OCI-LY1 (cell line): ENCODE measurements at regions not wholly inside any gene's neighbourhood (a gene's known extent, or its start where the extent isn't known, plus 50 kb on each side); places are given as distances from the start of the nearest gene placed in this dataset.

ENCODE experiments used
- H2AFZ ChIP-seq: fragments of 200-600 bp; sonication (generic), shearing (Covaris generic); 2 replicates; pipeline ENCODE4 v1.6.0; 2014; ENCODE audit warnings: antibody characterized with exemption, mild to moderate bottlenecking, low read length
- H3F3A ChIP-seq: fragments of 200-600 bp; sonication (generic), shearing (Covaris generic); 2 replicates; pipeline ENCODE4 v1.6.0; 2014; ENCODE audit warnings: mild to moderate bottlenecking, antibody characterized with exemption, low read length, moderate library complexity; ENCODE audit not compliant: insufficient read depth
- H3K27ac ChIP-seq: fragments of 200-600 bp; sonication (generic); 2 replicates; pipeline ENCODE4 v1.5.1; 2014; ENCODE audit warnings: low read length, mixed run types, mild to moderate bottlenecking, low read depth; ENCODE audit not compliant: poor library complexity, severe bottlenecking
- H3K27me3 ChIP-seq: fragments of 200-600 bp; sonication (generic); 2 replicates; pipeline ENCODE4 v1.6.0; 2014; ENCODE audit warnings: antibody characterized with exemption, mild to moderate bottlenecking, low read length, moderate library complexity; ENCODE audit not compliant: insufficient read depth
- H3K36me3 ChIP-seq: fragments of 200-600 bp; sonication (generic); 2 replicates; pipeline ENCODE4 v1.6.1; 2014; ENCODE audit warnings: mild to moderate bottlenecking, antibody characterized with exemption, low read length, moderate library complexity, mixed read lengths; ENCODE audit not compliant: insufficient read depth
- H3K4me1 ChIP-seq: fragments of 200-600 bp; sonication (generic); 2 replicates; pipeline ENCODE4 v1.5.1; 2014; ENCODE audit warnings: mild to moderate bottlenecking, low read length, moderate library complexity; ENCODE audit not compliant: insufficient read depth, severe bottlenecking
- H3K4me2 ChIP-seq: fragments of 200-600 bp; sonication (generic), shearing (Covaris generic); 2 replicates; pipeline ENCODE4 v1.6.1; 2014; ENCODE audit warnings: low read length
- H3K4me3 ChIP-seq: fragments of 200-600 bp; sonication (generic); 2 replicates; pipeline ENCODE4 v1.5.1; 2014; ENCODE audit warnings: low read length, low read depth, mild to moderate bottlenecking, mixed read lengths; ENCODE audit not compliant: poor library complexity, severe bottlenecking
- H3K79me2 ChIP-seq: fragments of 200-600 bp; shearing (Covaris generic); 2 replicates; pipeline ENCODE4 v1.6.1; 2016; ENCODE audit warnings: mixed run types, low read length, mixed read lengths; ENCODE audit not compliant: insufficient read depth
- H3K9ac ChIP-seq: fragments of 200-600 bp; sonication (generic), shearing (Covaris generic); 2 replicates; pipeline ENCODE4 v1.6.1; 2014; ENCODE audit warnings: mild to moderate bottlenecking, low read length, mixed read lengths
- H3K9me2 ChIP-seq: fragments of 200-600 bp; sonication (generic), shearing (Covaris generic); 2 replicates; pipeline ENCODE4 v1.6.1; 2014; ENCODE audit warnings: low read depth, mild to moderate bottlenecking, low read length, mixed read lengths
- H3K9me3 ChIP-seq: fragments of 200-600 bp; shearing (Covaris generic); 2 replicates; pipeline ENCODE4 v1.6.1; 2014; ENCODE audit warnings: low read length, mixed read lengths
- H4K20me1 ChIP-seq: fragments of 200-600 bp; sonication (generic), shearing (Covaris generic); 2 replicates; pipeline ENCODE4 v1.6.0; 2016; ENCODE audit warnings: mild to moderate bottlenecking, low read length; ENCODE audit not compliant: insufficient read depth
- EZH2 ChIP-seq: fragments of 200-600 bp; sonication (generic), shearing (Covaris generic); IDR thresholded peaks from 2 replicates; pipeline ENCODE4 v1.8.0; 2017; ENCODE audit warnings: borderline replicate concordance, mixed run types, mild to moderate bottlenecking, antibody characterized with exemption, low read length, moderate library complexity, mixed read lengths
- TF ChIP-seq, protein P1 (sequence below): fragments of 200-600 bp; sonication (generic), shearing (Covaris generic); IDR thresholded peaks from 2 replicates; pipeline ENCODE4 v1.5.1; 2017; ENCODE audit warnings: mild to moderate bottlenecking, antibody characterized with exemption, low read length, moderate library complexity, mixed read lengths

DNA sequence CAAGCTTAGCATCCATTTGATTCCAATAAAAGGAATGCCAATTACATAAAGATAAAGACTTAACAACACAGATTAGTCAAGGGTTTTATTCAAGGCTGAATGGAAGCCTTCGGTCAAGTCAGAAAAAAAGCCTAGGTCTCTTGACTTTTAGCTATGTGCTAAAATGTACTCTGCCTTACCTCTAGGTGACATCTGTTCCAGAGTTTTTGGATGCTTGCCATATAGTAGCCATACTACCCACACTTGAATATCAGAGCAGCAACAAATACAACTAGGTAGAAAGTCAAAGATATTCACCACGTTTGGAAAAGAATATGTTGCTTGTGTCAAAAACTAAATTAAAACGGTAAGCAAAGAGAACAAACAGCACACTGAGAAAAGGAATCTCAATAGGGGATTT lies 484.7 kb downstream of the ELAVL2 start:
- Histone ChIP-seq H3K4me2 (no peak overlapping the region), H3K9ac (no peak overlapping the region), H4K20me1 (no peaks in the 10 kb centered on the region), H3K36me3 (no peaks in the 10 kb centered on the region), H3K9me2 (no peaks in the 10 kb centered on the region), H3K27me3 (no peaks in the 10 kb centered on the region), H3K79me2 (no peaks in the 10 kb centered on the region), H3F3A (no peaks in the 10 kb centered on the region), H3K27ac (no peak overlapping the region), H3K9me3 (no peaks in the 10 kb centered on the region), H3K4me3 (no peak overlapping the region), H3K4me1 (no peaks in the 10 kb centered on the region), H2AFZ (no peak overlapping the region)
- no peak for TF ChIP-seq EZH2
- TF ChIP-seq, protein P1, sequence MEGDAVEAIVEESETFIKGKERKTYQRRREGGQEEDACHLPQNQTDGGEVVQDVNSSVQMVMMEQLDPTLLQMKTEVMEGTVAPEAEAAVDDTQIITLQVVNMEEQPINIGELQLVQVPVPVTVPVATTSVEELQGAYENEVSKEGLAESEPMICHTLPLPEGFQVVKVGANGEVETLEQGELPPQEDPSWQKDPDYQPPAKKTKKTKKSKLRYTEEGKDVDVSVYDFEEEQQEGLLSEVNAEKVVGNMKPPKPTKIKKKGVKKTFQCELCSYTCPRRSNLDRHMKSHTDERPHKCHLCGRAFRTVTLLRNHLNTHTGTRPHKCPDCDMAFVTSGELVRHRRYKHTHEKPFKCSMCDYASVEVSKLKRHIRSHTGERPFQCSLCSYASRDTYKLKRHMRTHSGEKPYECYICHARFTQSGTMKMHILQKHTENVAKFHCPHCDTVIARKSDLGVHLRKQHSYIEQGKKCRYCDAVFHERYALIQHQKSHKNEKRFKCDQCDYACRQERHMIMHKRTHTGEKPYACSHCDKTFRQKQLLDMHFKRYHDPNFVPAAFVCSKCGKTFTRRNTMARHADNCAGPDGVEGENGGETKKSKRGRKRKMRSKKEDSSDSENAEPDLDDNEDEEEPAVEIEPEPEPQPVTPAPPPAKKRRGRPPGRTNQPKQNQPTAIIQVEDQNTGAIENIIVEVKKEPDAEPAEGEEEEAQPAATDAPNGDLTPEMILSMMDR = no peak

DNA sequence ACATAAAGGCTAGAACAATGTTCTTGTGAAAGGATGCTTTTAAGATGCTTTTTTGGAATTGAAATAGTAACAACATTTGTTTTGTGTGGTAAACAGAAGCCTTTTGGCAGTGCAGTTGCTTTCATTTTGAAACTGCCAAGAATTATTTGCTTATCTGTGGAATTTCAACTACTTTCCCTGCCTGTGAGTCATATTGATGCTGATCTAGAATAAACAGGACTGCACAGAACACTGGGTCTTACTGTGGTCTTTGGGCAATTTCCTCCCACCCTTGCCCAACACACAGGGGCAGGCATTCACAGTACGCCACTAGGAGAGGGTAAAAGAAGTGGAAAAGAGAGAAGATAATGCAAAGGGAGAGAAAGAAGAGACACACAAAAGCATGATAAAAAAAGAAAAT lies 483.7 kb downstream of the ELAVL2 start:
- H3K9me2 ChIP-seq = no peaks in the 10 kb centered on the region
- no peaks in the 10 kb centered on the region for H4K20me1 ChIP-seq
- H3K27ac ChIP-seq = no peak overlapping the region
- TF ChIP-seq, protein P1 = no peak
- TF ChIP-seq EZH2 = no peak
- H3K4me1 ChIP-seq = no peaks in the 10 kb centered on the region
- no peaks in the 10 kb centered on the region for H3F3A ChIP-seq
- H3K4me3 ChIP-seq = no peak overlapping the region
- H3K4me2 ChIP-seq = no peak overlapping the region
- no peaks in the 10 kb centered on the region for H3K27me3 ChIP-seq
- no peak overlapping the region for H2AFZ ChIP-seq
- H3K9ac ChIP-seq = no peak overlapping the region
- H3K36me3 ChIP-seq = no peaks in the 10 kb centered on the region
- H3K79me2 ChIP-seq = no peaks in the 10 kb centered on the region
- no peaks in the 10 kb centered on the region for H3K9me3 ChIP-seq

DNA sequence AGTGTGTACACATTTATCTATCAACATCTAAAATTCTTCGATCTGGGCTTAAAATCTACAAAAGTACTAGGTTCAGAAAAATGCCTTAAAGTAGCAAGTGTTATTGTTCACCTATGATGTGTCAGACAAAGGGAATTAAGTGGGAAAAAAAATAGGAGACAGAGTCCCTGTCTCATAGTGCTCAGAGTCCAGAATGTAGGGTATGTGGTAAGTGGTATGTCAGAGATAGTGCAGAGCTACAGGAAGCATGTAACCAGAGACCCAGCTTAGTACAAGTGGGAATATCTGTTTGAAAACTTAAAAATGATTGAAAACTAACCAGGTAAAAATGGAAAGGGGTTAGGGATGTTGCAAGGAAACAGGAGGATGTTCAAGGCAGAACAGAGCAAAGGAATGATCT lies 482.8 kb downstream of the ELAVL2 start:
- H3K9me3 ChIP-seq = no peaks in the 10 kb centered on the region
- no peaks in the 10 kb centered on the region for H4K20me1 ChIP-seq
- no peaks in the 10 kb centered on the region for H3K4me1 ChIP-seq
- H3K9me2 ChIP-seq = no peaks in the 10 kb centered on the region
- no peaks in the 10 kb centered on the region for H3K79me2 ChIP-seq
- no peak overlapping the region for H3K9ac ChIP-seq
- H2AFZ ChIP-seq = no peak overlapping the region
- no peaks in the 10 kb centered on the region for H3K36me3 ChIP-seq
- no peak overlapping the region for H3K27ac ChIP-seq
- no peak for TF ChIP-seq EZH2
- TF ChIP-seq, protein P1 = no peak
- H3K27me3 ChIP-seq = no peaks in the 10 kb centered on the region
- no peaks in the 10 kb centered on the region for H3F3A ChIP-seq
- no peak overlapping the region for H3K4me2 ChIP-seq
- no peak overlapping the region for H3K4me3 ChIP-seq
